Gastrocnemius medialis (tissue), 4 donors: ENCODE measurements at regions not wholly inside any gene's neighbourhood (a gene's known extent, or its start where the extent isn't known, plus 50 kb on each side); places are given as distances from the start of the nearest gene placed in this dataset.

Experiments used
- ATAC-seq, 2 donors: fragments of 150-250 bp; one replicate each; pipeline ENCODE4 v1.9.1; 2016
- DNase-seq, 2 donors: peaks; one replicate each; pipeline ENCODE4 v3.0.0-alpha.2; 2019
- H3K27ac ChIP-seq, 4 donors: fragments of 200-600 bp; sonication (generic); 1 replicate in 1 of 4; 2 replicates in 3 of 4; pipeline ENCODE4 v1.5.1; 2016 to 2018; ENCODE audit warnings: mild to moderate bottlenecking in 2 of 4, moderate library complexity in 1 of 4
- H3K27me3 ChIP-seq, 3 donors: fragments of 200-600 bp; sonication (generic) in 2 of 3; 1 replicate in 1 of 3; 2 replicates in 2 of 3; pipeline versions ENCODE4 v1.5.1 to v1.6.0; 2016 to 2019; ENCODE audit warnings: mild to moderate bottlenecking in 1 of 3, moderate library complexity in 1 of 3
- H3K36me3 ChIP-seq, 2 donors: fragments of 200-600 bp; sonication (generic) in 1 of 2; one replicate each; pipeline ENCODE4 v1.5.1; 2017 to 2018
- H3K4me1 ChIP-seq, 2 donors: fragments of 200-600 bp; sonication (generic) in 1 of 2; one replicate each; pipeline ENCODE4 v1.5.1; 2016 to 2017; ENCODE audit warnings: mild to moderate bottlenecking in 2 of 2
- H3K4me3 ChIP-seq, 4 donors: fragments of 200-600 bp; sonication (generic) in 3 of 4; 1 replicate in 1 of 4; 2 replicates in 3 of 4; pipeline ENCODE4 v1.5.1; 2016 to 2019; ENCODE audit warnings: mild to moderate bottlenecking in 2 of 4
- H3K9me3 ChIP-seq, 3 donors: fragments of 200-600 bp; sonication (generic) in 2 of 3; 1 replicate in 1 of 3; 2 replicates in 2 of 3; pipeline ENCODE4 v1.5.1; 2016 to 2019
- POLR2A ChIP-seq, 2 donors: fragments of 450-650 bp; IDR thresholded peaks; one replicate each; pipeline ENCODE4 v1.6.1; 2017; ENCODE audit warnings: antibody characterized with exemption in 2 of 2, mild to moderate bottlenecking in 2 of 2, moderate library complexity in 2 of 2
- in situ Hi-C, 4 donors: fragments of 200-750 bp; cut with MboI; loops; one replicate each; pipeline versions ENCODE4 v1.15.0 to v1.8.0; 2017; ENCODE audit warnings: low sequenced_read_pairs in 4 of 4
- intact Hi-C: fragments of 100-400 bp; cut with DNase I; formaldehyde crosslinking; loops from one replicate; pipeline ENCODE4 v1.15.1; 2023; ENCODE audit warnings: low total_unique reads
- TF ChIP-seq, protein P1 (sequence below), 5 experiments: fragments of 450-650 bp in 3 of 5; fragments of 200-600 bp in 2 of 5; sonication (generic) in 2 of 5; IDR thresholded peaks in 4 of 5; conservative IDR thresholded peaks in 1 of 5; 1 replicate in 4 of 5; 2 replicates in 1 of 5; pipeline ENCODE4 v1.5.1; 2016 to 2019; ENCODE audit warnings: antibody characterized with exemption in 5 of 5, mild to moderate bottlenecking in 3 of 5, moderate library complexity in 3 of 5

DNA sequence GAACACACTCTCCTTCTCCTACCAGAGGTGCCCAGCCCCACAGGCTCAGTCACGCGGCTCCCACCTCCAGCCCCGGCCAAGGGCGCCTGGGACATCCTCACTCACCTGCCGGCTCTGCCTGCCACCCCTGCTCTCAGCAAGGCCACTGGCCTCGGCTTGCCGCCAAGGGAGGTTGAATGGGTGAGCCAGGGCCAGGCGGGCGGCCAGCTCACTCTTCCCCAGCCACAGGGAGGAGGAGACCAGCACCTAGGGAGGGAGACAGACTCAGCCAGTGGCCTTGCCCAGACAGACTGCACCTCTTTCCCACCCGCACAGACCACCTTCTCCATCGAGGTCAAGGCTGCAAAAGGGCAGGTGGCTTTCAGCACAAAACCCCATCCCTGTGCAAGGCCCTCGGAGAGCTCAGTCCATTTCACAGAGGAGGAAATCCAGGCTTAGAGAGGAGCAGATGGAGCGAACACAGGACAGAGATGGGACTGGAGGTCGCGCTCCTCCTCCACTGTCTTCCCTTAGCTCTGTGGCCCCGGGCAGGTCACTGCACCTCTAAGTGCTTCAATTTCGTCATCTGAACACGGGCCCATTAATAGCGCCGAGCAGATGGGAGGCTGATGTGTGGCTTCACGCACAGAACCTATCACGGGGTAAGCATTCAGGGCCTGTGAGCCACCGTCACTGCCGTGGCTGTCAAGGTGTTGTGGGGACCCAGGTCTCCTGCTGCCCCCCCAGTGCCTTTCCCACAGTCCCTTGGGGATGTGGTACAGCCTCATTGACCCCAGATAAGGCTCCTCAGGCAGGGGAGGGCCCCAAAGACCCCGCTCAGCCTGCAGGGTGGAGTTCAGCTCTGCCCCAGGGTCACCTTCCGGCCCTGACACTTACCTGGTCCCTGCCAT is 56.1 kb downstream of the RMI2 start:
- in situ Hi-C loops, result no loop called here
- Histone ChIP-seq H3K27ac (peak overlapping the region in 3 of 4 donors; percentile 18 to 68 (median 64)), H3K27me3 (no peaks in the 10 kb centered on the region), H3K4me1 (peaks cover 0 to 1% of the 10 kb centered on the region in 2 donors), H3K4me3 (no peak overlapping the region), H3K9me3 (no peaks in the 10 kb centered on the region), H3K36me3 (no peaks in the 10 kb centered on the region)
- intact Hi-C loops, result no loop called here
- peak; percentile 51 to 84 for DNase-seq
- TF ChIP-seq POLR2A (IDR thresholded peaks at IDR 0.05), result no peak
- TF ChIP-seq, protein P1, sequence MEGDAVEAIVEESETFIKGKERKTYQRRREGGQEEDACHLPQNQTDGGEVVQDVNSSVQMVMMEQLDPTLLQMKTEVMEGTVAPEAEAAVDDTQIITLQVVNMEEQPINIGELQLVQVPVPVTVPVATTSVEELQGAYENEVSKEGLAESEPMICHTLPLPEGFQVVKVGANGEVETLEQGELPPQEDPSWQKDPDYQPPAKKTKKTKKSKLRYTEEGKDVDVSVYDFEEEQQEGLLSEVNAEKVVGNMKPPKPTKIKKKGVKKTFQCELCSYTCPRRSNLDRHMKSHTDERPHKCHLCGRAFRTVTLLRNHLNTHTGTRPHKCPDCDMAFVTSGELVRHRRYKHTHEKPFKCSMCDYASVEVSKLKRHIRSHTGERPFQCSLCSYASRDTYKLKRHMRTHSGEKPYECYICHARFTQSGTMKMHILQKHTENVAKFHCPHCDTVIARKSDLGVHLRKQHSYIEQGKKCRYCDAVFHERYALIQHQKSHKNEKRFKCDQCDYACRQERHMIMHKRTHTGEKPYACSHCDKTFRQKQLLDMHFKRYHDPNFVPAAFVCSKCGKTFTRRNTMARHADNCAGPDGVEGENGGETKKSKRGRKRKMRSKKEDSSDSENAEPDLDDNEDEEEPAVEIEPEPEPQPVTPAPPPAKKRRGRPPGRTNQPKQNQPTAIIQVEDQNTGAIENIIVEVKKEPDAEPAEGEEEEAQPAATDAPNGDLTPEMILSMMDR (IDR thresholded peaks at IDR 0.05 in 4 of 5, conservative IDR thresholded peaks at IDR 0.05 in 1 of 5), result no peak
- ATAC-seq, result peak; percentile 51 to 53

DNA sequence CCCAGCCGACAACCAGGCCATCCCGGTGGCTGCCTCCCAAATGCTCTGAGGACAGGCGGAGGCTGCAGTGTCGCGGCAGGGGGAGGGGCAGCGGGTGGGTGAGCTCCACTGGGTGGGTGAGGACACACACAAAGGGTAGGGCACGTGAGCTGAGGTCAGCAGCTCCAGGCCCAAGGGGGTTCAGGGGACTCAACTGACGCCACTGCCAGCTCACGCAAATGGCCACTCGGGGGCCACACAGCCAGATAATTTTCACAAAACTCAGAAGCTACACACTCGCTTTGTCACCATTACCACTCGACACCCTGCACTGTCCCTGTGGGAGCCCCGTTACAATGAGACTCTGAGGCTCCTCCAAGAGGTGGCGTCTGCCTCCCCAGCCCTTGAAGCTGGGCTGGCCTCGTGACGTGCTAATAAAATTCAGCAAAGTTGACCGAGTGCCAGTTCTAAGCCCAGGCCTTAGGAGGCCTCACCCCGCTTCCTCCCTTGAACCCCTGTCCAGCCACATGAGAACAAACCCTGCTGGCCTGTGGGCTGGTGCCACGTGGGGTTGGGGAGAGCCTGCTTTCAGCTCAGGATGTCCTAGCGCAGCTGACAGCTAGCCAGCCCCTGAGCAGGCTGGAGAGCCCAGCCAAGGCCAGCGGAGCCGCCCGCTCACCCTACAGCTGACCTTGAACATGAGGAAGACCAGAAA is 56.9 kb downstream of the RMI2 start:
- intact Hi-C loops (no loop called here), in situ Hi-C loops (no loop called here)
- peak; percentile 26 to 69 for DNase-seq
- Histone ChIP-seq H3K4me1 (no peaks in the 10 kb centered on the region), H3K36me3 (no peaks in the 10 kb centered on the region), H3K27ac (peak overlapping the region in 3 of 4 donors; percentile 18 to 68 (median 64)), H3K9me3 (no peaks in the 10 kb centered on the region), H3K27me3 (no peaks in the 10 kb centered on the region), H3K4me3 (no peak overlapping the region)
- ATAC-seq, result peak; percentile 60 to 66
- TF ChIP-seq POLR2A (IDR thresholded peaks at IDR 0.05), result no peak
- TF ChIP-seq, protein P1 (IDR thresholded peaks at IDR 0.05 in 4 of 5, conservative IDR thresholded peaks at IDR 0.05 in 1 of 5), result no peak

DNA sequence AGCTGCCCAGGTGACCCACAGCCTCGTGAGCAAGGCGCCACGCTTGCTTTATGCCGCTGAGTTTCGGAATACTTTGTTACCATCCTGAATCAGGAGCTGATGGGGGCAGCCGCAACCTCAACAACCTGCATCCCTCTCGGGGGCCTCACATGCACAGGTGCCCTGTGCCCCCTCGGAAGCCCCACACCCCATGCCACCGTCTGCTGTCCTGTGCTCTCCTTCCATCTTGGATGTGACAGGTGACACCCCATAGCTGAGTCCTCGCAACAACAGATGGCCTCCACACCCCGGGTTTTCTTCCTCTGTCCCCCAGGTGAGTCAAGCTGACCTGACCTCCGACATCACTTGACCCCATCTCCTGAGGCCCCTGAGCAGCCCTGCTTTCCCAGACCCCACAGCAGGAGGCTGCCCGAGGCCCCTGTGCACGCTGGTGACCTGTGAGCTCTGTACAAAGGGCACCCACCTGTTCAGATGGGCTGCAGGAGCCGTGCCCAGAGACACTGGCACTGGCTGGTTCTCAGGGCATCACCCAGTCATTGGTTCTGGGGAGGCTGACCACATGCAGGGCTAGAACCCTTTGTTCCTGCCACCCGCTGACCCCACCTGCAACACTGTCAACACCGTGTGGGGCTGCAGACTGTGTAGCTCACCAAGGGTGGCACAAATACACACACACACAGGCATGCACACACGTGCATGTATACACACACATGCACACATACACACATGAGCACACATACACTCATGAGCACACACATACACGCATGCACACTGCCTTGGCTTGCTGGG is 57.7 kb downstream of the RMI2 start:
- Histone ChIP-seq H3K9me3 (no peaks in the 10 kb centered on the region), H3K27ac (peak overlapping the region in 1 of 4 donors; percentile 64), H3K4me1 (no peaks in the 10 kb centered on the region), H3K4me3 (no peak overlapping the region), H3K27me3 (no peaks in the 10 kb centered on the region), H3K36me3 (no peaks in the 10 kb centered on the region)
- no peak for TF ChIP-seq POLR2A (IDR thresholded peaks at IDR 0.05)
- TF ChIP-seq, protein P1 (IDR thresholded peaks at IDR 0.05 in 4 of 5, conservative IDR thresholded peaks at IDR 0.05 in 1 of 5), result no peak
- DNase-seq (no peak), ATAC-seq (no peak)
- in situ Hi-C loops, result no loop called here
- intact Hi-C loops, result no loop called here

DNA sequence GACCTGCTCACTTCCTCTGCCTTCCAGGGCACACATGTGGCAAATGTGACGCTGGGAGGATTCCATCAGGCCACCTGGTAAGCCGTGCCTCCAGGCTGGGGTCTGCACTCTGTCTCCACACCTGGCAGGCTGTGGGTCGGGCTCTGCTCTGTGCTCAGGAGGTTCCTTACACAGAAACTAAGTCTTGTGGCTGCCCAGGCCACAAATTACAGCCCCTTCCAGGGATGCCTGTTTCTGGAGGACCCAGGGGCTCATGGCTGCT is 58.2 kb downstream of the RMI2 start:
- Histone ChIP-seq H3K36me3 (no peaks in the 10 kb centered on the region), H3K4me3 (no peak overlapping the region), H3K27me3 (no peaks in the 10 kb centered on the region), H3K9me3 (no peaks in the 10 kb centered on the region), H3K4me1 (no peaks in the 10 kb centered on the region), H3K27ac (no peak overlapping the region)
- ATAC-seq (no peak), DNase-seq (no peak)
- TF ChIP-seq, protein P1 (IDR thresholded peaks at IDR 0.05 in 4 of 5, conservative IDR thresholded peaks at IDR 0.05 in 1 of 5), result no peak
- TF ChIP-seq POLR2A (IDR thresholded peaks at IDR 0.05), result no peak
- intact Hi-C loops, result no loop called here
- in situ Hi-C loops, result no loop called here
